SH-SY5Y (cell line): ENCODE measurements at regions not wholly inside any gene's neighbourhood (a gene's known extent, or its start where the extent isn't known, plus 50 kb on each side); places are given as distances from the start of the nearest gene placed in this dataset.

Experiments
- GATA2 ChIP-seq: IDR thresholded peaks from 2 replicates; pipeline ENCODE4 v1.6.1; 2011; ENCODE audit warnings: mild to moderate bottlenecking, low read depth, low read length
- GATA3 ChIP-seq: IDR thresholded peaks from 2 replicates; pipeline ENCODE4 v1.6.1; 2011; ENCODE audit warnings: low read depth, mild to moderate bottlenecking, low read length, moderate library complexity

- TF ChIP-seq GATA3 = peak; percentile 44; the same call in 1 of the 2 replicates
- TF ChIP-seq GATA2 = peak; percentile 37; the same call in 1 of the 2 replicates
These were observed 360.3 kb upstream of the KIF2B start for GRCh38 chr17:53462393-53462811.
